Stimulated activated CD8-positive, alpha-beta memory T cell treated with anti-CD3 and anti-CD28 coated beads, Interleukin-15, amount 100 ng/mL, for 4 hours (primary cell): ENCODE measurements at regions not wholly inside any gene's neighbourhood (a gene's known extent, or its start where the extent isn't known, plus 50 kb on each side); places are given as distances from the start of the nearest gene placed in this dataset.

ENCODE experiments used
- DNase-seq, 2 donors: peaks; one replicate each; pipeline ENCODE4 v3.0.0-alpha.2; 2020; ENCODE audit warnings: low read depth in 2 of 2

DNA sequence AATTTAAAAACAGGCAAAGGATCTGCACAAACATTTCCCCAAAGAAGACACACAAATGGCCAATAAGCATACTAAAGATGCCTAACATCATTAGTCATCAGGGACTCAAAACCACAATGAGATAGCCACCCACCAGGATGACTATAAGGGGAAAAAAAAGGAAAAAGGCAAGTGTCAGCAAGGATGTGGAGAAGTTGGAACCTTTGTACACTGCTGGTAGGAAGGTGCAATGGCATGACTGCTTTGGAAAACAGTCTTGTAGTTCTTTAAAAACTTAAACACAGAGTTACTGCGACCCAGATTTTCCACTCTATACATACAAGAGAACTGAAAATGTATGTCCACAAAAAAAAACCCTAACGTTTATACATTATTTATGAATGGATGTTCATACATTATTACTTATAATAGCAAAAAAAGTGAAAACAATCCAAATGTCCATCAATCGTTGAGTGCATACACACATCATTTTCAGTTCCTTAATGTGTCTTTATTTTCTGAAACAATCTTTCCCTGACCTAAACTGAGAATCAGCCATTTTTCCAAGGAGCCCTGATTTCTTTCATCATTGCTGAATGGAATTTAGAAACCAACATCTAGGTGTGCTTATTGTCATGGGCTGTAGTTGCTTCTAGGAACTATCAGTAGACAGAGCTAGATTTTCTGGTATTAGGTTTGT lies 64.7 kb upstream of the TLK1 start:
- no peak for DNase-seq

DNA sequence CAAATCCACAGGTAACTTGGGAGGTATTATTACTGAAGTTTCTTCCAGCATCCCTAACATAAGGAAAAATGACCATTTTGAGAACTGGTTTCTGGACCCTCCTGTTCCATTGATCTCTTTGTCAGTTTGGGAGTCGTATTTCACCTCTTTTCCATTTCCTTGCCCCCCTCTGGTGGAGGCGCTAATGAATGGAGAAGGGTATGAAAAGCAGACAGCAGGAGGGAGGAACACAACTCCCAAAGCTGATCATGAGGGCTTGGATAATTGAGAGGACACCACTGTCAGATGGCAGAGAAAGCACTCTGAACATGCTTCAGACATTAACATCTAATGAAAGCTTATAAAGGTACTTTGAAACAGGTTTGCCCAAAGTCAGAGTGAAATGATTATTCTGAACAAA lies 56.6 kb upstream of the TLK1 start:
- no peak for DNase-seq

DNA sequence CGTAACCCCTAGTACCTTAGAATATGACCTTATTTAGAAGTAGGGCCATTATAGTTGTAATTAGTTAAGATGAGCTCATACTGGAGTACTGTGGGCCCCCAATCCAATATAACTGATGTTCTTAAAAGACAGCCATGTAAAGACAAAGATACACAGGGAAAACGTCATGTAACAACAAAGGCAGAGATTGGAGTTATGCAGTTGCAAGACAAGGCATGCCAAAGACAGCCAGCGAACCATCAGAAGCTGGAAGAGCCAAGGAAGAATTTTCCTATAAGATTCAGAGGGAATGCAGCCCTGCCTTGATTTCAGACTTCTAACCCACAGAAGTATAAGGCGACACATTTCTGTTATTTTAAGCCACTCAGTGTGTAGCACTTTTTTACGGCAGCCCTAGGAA lies 55.9 kb upstream of the TLK1 start:
- no peak for DNase-seq

DNA sequence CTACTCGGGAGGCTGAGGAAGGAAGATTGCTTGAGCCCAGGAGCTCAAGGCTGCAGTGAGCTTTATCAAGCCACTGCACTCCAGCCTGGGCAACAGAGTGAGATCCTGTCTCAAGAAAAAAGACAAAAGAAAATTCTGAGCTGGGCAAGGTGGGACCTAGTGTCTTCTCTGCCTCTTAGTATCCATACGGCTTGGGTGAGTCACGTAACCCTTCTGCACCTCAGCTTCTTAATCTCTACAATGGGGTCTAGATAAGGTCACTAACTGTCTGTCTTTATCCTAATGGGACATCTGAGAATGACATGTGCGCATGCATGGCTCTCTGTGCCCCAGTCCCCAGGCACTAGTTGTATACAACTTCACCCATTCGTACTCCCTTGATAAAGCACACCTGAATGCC lies 53.4 kb upstream of the TLK1 start:
- DNase-seq = no peak

DNA sequence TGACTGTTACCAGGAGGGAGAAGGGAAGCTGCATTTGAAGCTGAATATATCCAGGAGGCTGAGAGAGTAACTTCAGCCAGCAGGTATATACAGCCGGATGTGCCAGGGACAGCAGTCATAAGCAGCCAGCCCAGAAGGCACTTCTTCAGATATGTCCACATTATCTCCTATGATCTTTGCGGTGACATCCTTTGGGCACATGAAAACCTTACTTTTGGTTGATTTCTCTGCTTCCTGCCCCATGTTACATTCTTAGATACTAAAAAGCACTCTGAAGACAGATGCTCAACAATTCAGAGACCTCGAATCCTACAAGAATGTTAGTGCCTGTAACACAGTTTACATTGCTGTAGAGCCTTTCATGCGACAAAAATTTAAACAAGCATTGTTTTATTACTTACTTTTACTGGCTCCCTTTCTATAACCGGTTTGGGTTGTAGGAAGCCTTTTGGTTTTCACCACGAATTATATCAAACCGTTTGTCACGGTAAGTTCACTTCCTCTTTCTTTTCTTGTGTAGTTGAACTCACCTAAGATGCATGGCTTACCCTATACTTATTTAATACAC lies 50.3 kb upstream of the TLK1 start:
- peak in 1 of 2 donors; percentile 8 for DNase-seq
